ENCODE measurements at regions not wholly inside any gene's neighbourhood (a gene's known extent, or its start where the extent isn't known, plus 50 kb on each side); places are given as distances from the start of the nearest gene placed in this dataset.

GRCh38 chr4:116829187-116829586, 256.2 kb downstream of the TRAM1L1 start:
- Histone ChIP-seq H3K79me2 (ENCODE audit: control insufficient read depth, insufficient read depth, low read length, unreplicated experiment) (no peaks in the 10 kb centered on the region), H3K36me3 (ENCODE audit: insufficient read depth, low read length) (no peaks in the 10 kb centered on the region), H3K27ac (ENCODE audit: low read depth, low read length) (no peak overlapping the region), H3K4me3 (ENCODE audit: low read depth, low read length) (no peak overlapping the region), H2AFZ (ENCODE audit: low read length, unreplicated experiment) (no peak overlapping the region), H3K27me3 (ENCODE audit: insufficient read depth, low read length) (no peaks in the 10 kb centered on the region), H3K4me1 (ENCODE audit: control insufficient read depth, insufficient read depth, low read length, unreplicated experiment) (no peaks in the 10 kb centered on the region)

DNA sequence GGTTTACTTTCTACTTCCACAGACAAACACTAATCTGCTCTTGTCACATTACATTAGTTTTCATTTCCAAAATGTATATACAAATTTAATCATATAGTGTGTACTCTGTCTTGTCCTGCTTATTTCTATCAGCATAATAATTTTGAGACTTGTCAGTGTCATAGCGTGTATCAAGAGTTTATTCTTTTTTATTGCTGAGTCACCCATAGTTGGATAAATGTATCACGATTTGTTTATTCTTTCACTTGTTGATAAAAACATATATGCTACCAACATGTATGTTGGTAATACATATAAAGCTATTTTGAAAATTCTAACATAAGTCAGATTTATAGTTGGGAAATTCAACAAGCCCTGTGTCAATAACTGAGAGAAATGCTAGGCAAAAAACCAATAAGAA, 261.2 kb downstream of the TRAM1L1 start:
- no peaks in the 10 kb centered on the region for H3K79me2 ChIP-seq (ENCODE audit: control insufficient read depth, insufficient read depth, low read length, unreplicated experiment)
- H2AFZ ChIP-seq (ENCODE audit: low read length, unreplicated experiment) = no peak overlapping the region
- H3K27me3 ChIP-seq (ENCODE audit: insufficient read depth, low read length) = no peaks in the 10 kb centered on the region
- no peak overlapping the region for H3K27ac ChIP-seq (ENCODE audit: low read depth, low read length)
- no peaks in the 10 kb centered on the region for H3K4me1 ChIP-seq (ENCODE audit: control insufficient read depth, insufficient read depth, low read length, unreplicated experiment)
- no peak overlapping the region for H3K4me3 ChIP-seq (ENCODE audit: low read depth, low read length)
- H3K36me3 ChIP-seq (ENCODE audit: insufficient read depth, low read length) = no peaks in the 10 kb centered on the region

- H3K27me3 ChIP-seq (ENCODE audit: insufficient read depth, low read length) = no peaks in the 10 kb centered on the region
- no peak overlapping the region for H3K27ac ChIP-seq (ENCODE audit: low read depth, low read length)
- H2AFZ ChIP-seq (ENCODE audit: low read length, unreplicated experiment) = no peak overlapping the region
- H3K79me2 ChIP-seq (ENCODE audit: control insufficient read depth, insufficient read depth, low read length, unreplicated experiment) = no peaks in the 10 kb centered on the region
- no peaks in the 10 kb centered on the region for H3K4me1 ChIP-seq (ENCODE audit: control insufficient read depth, insufficient read depth, low read length, unreplicated experiment)
- no peaks in the 10 kb centered on the region for H3K36me3 ChIP-seq (ENCODE audit: insufficient read depth, low read length)
- no peak overlapping the region for H3K4me3 ChIP-seq (ENCODE audit: low read depth, low read length)
These were observed 273.6 kb downstream of the TRAM1L1 start for GRCh38 chr4:116811730-116812129.

- no peaks in the 10 kb centered on the region for H3K27me3 ChIP-seq (ENCODE audit: insufficient read depth, low read length)
- H3K4me3 ChIP-seq (ENCODE audit: low read depth, low read length) = no peak overlapping the region
- no peaks in the 10 kb centered on the region for H3K4me1 ChIP-seq (ENCODE audit: control insufficient read depth, insufficient read depth, low read length, unreplicated experiment)
- H3K36me3 ChIP-seq (ENCODE audit: insufficient read depth, low read length) = no peaks in the 10 kb centered on the region
- H3K79me2 ChIP-seq (ENCODE audit: control insufficient read depth, insufficient read depth, low read length, unreplicated experiment) = no peaks in the 10 kb centered on the region
- H3K27ac ChIP-seq (ENCODE audit: low read depth, low read length) = no peak overlapping the region
- no peak overlapping the region for H2AFZ ChIP-seq (ENCODE audit: low read length, unreplicated experiment)
These were observed 289.4 kb downstream of the TRAM1L1 start for GRCh38 chr4:116796022-116796421.

- Histone ChIP-seq H2AFZ (ENCODE audit: low read length, unreplicated experiment) (no peak overlapping the region), H3K4me3 (ENCODE audit: low read depth, low read length) (no peak overlapping the region), H3K36me3 (ENCODE audit: insufficient read depth, low read length) (no peaks in the 10 kb centered on the region), H3K27ac (ENCODE audit: low read depth, low read length) (no peak overlapping the region), H3K27me3 (ENCODE audit: insufficient read depth, low read length) (no peaks in the 10 kb centered on the region), H3K79me2 (ENCODE audit: control insufficient read depth, insufficient read depth, low read length, unreplicated experiment) (no peaks in the 10 kb centered on the region), H3K4me1 (ENCODE audit: control insufficient read depth, insufficient read depth, low read length, unreplicated experiment) (no peaks in the 10 kb centered on the region)
These were observed 296.7 kb downstream of the TRAM1L1 start for GRCh38 chr4:116788723-116789122.

GRCh38 chr4:116755051-116755450, 330.3 kb downstream of the TRAM1L1 start:
- no peaks in the 10 kb centered on the region for H3K4me1 ChIP-seq (ENCODE audit: control insufficient read depth, insufficient read depth, low read length, unreplicated experiment)
- no peaks in the 10 kb centered on the region for H3K79me2 ChIP-seq (ENCODE audit: control insufficient read depth, insufficient read depth, low read length, unreplicated experiment)
- no peaks in the 10 kb centered on the region for H3K36me3 ChIP-seq (ENCODE audit: insufficient read depth, low read length)
- H2AFZ ChIP-seq (ENCODE audit: low read length, unreplicated experiment) = no peak overlapping the region
- no peak overlapping the region for H3K27ac ChIP-seq (ENCODE audit: low read depth, low read length)
- H3K4me3 ChIP-seq (ENCODE audit: low read depth, low read length) = no peak overlapping the region
- no peaks in the 10 kb centered on the region for H3K27me3 ChIP-seq (ENCODE audit: insufficient read depth, low read length)

- H3K36me3 ChIP-seq (ENCODE audit: insufficient read depth, low read length) = no peaks in the 10 kb centered on the region
These were observed 333.3 kb downstream of the TRAM1L1 start for GRCh38 chr4:116752027-116752426.

DNA sequence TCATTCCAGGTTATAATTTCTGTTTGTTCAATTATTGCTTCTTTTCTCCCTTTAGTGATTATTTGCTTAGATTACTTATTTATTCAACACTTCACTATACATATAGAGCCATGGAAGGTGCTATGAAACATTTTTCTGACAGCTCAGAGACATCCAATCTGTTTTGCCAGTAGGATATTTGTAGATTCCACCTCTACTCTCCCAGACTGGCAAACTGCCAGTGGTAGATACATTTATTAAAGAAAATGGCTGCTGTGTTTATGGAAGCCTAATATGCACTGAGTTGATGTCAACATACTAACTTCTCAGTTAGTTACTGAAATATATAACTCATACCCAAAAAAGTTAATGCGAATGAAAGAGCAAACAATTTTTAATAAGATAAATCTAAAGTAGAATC, 348.6 kb downstream of the TRAM1L1 start:
- no peak overlapping the region for H3K4me3 ChIP-seq (ENCODE audit: low read depth, low read length)
- H2AFZ ChIP-seq (ENCODE audit: low read length, unreplicated experiment) = no peak overlapping the region
- no peaks in the 10 kb centered on the region for H3K4me1 ChIP-seq (ENCODE audit: control insufficient read depth, insufficient read depth, low read length, unreplicated experiment)
- H3K36me3 ChIP-seq (ENCODE audit: insufficient read depth, low read length) = no peaks in the 10 kb centered on the region
- no peaks in the 10 kb centered on the region for H3K79me2 ChIP-seq (ENCODE audit: control insufficient read depth, insufficient read depth, low read length, unreplicated experiment)
- no peak overlapping the region for H3K27ac ChIP-seq (ENCODE audit: low read depth, low read length)
- no peaks in the 10 kb centered on the region for H3K27me3 ChIP-seq (ENCODE audit: insufficient read depth, low read length)

More at GRCh38 chr4:116752027-116752426, 333.3 kb downstream of the TRAM1L1 start:
- Histone ChIP-seq H2AFZ (ENCODE audit: low read length, unreplicated experiment) (no peak overlapping the region), H3K4me1 (ENCODE audit: control insufficient read depth, insufficient read depth, low read length, unreplicated experiment) (no peaks in the 10 kb centered on the region), H3K27me3 (ENCODE audit: insufficient read depth, low read length) (no peaks in the 10 kb centered on the region), H3K79me2 (ENCODE audit: control insufficient read depth, insufficient read depth, low read length, unreplicated experiment) (no peaks in the 10 kb centered on the region), H3K27ac (ENCODE audit: low read depth, low read length) (no peak overlapping the region), H3K4me3 (ENCODE audit: low read depth, low read length) (no peak overlapping the region)

- H3K4me3 ChIP-seq (ENCODE audit: low read depth, low read length) = no peak overlapping the region
- H3K4me1 ChIP-seq (ENCODE audit: control insufficient read depth, insufficient read depth, low read length, unreplicated experiment) = no peaks in the 10 kb centered on the region
- H3K27me3 ChIP-seq (ENCODE audit: insufficient read depth, low read length) = no peaks in the 10 kb centered on the region
- H3K36me3 ChIP-seq (ENCODE audit: insufficient read depth, low read length) = no peaks in the 10 kb centered on the region
- H3K79me2 ChIP-seq (ENCODE audit: control insufficient read depth, insufficient read depth, low read length, unreplicated experiment) = no peaks in the 10 kb centered on the region
- H3K27ac ChIP-seq (ENCODE audit: low read depth, low read length) = no peak overlapping the region
- no peak overlapping the region for H2AFZ ChIP-seq (ENCODE audit: low read length, unreplicated experiment)
These were observed 351.2 kb downstream of the TRAM1L1 start for GRCh38 chr4:116734178-116734577.

GRCh38 chr4:116733370-116733769, 352.0 kb downstream of the TRAM1L1 start:
- Histone ChIP-seq H3K27ac (ENCODE audit: low read depth, low read length) (no peak overlapping the region), H3K36me3 (ENCODE audit: insufficient read depth, low read length) (no peaks in the 10 kb centered on the region), H2AFZ (ENCODE audit: low read length, unreplicated experiment) (no peak overlapping the region), H3K27me3 (ENCODE audit: insufficient read depth, low read length) (no peaks in the 10 kb centered on the region), H3K4me3 (ENCODE audit: low read depth, low read length) (no peak overlapping the region), H3K79me2 (ENCODE audit: control insufficient read depth, insufficient read depth, low read length, unreplicated experiment) (no peaks in the 10 kb centered on the region), H3K4me1 (ENCODE audit: control insufficient read depth, insufficient read depth, low read length, unreplicated experiment) (no peaks in the 10 kb centered on the region)

DNA sequence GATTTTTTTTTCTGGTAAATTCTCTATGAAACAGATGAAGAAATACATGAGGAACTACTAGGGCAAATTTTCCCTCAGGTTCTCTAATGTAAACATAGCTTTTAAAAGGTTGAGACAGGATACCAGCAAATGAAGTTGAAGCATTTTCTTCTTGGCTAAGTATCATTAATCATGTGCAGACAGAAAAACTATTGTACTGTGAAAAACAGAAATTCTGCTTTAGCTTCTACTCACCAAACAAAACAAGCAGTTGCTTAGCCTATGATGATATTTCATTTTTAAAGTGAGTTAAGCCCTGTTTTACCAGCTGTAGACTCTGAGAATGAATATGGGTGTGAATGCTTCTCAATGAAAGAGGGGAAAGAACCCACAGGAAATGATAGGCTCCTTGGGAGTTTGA, 358.9 kb downstream of the TRAM1L1 start:
- Histone ChIP-seq H2AFZ (ENCODE audit: low read length, unreplicated experiment) (no peak overlapping the region), H3K36me3 (ENCODE audit: insufficient read depth, low read length) (no peaks in the 10 kb centered on the region), H3K79me2 (ENCODE audit: control insufficient read depth, insufficient read depth, low read length, unreplicated experiment) (no peaks in the 10 kb centered on the region), H3K27ac (ENCODE audit: low read depth, low read length) (no peak overlapping the region), H3K4me3 (ENCODE audit: low read depth, low read length) (no peak overlapping the region), H3K27me3 (ENCODE audit: insufficient read depth, low read length) (no peaks in the 10 kb centered on the region), H3K4me1 (ENCODE audit: control insufficient read depth, insufficient read depth, low read length, unreplicated experiment) (no peaks in the 10 kb centered on the region)

Data from ACC112 (cell line).